Transverse colon (tissue), 4 donors: ENCODE measurements at regions not wholly inside any gene's neighbourhood (a gene's known extent, or its start where the extent isn't known, plus 50 kb on each side); places are given as distances from the start of the nearest gene placed in this dataset.

Source experiments
- DNase-seq: peaks from one replicate; pipeline ENCODE4 v3.0.0-alpha.2; 2019
- H3K27ac ChIP-seq, 4 donors: fragments of 200-600 bp; sonication (generic); 2 replicates each; pipeline ENCODE4 v1.5.1; 2016 to 2018; ENCODE audit warnings: inconsistent platforms in 4 of 4
- H3K27me3 ChIP-seq: fragments of 200-600 bp; sonication (generic); 2 replicates; pipeline ENCODE4 v1.5.1; 2017; ENCODE audit warnings: inconsistent platforms
- H3K36me3 ChIP-seq, 4 donors: fragments of 200-600 bp; sonication (generic); 2 replicates each; pipeline ENCODE4 v1.5.1; 2017 to 2019; ENCODE audit warnings: inconsistent platforms in 4 of 4
- H3K4me1 ChIP-seq, 4 donors: fragments of 200-600 bp; sonication (generic); 2 replicates each; pipeline ENCODE4 v1.5.1; 2017 to 2020; ENCODE audit warnings: inconsistent platforms in 4 of 4
- H3K4me3 ChIP-seq, 4 donors: fragments of 200-600 bp; sonication (generic); 1 replicate in 1 of 4; 2 replicates in 3 of 4; pipeline versions ENCODE4 v1.5.1 to v1.6.1; 2017 to 2019; ENCODE audit warnings: inconsistent platforms in 4 of 4
- H3K9me3 ChIP-seq, 2 donors: fragments of 200-600 bp; sonication (generic); 2 replicates each; pipeline ENCODE4 v1.5.1; 2017 to 2019; ENCODE audit warnings: inconsistent platforms in 2 of 2
- CTCF ChIP-seq, 5 experiments: fragments of 200-600 bp in 3 of 5; fragments of 450-650 bp in 2 of 5; sonication (generic) in 3 of 5; IDR thresholded peaks; 1 replicate in 2 of 5; 2 replicates in 3 of 5; pipeline ENCODE4 v1.5.1; 2016 to 2017; ENCODE audit warnings: antibody characterized with exemption in 5 of 5, inconsistent platforms in 3 of 5, mild to moderate bottlenecking in 2 of 5, moderate library complexity in 1 of 5
- EP300 ChIP-seq: sonication (generic); formaldehyde crosslinking; IDR thresholded peaks from one replicate; pipeline ENCODE4 v1.6.1; 2017; ENCODE audit warnings: antibody characterized with exemption, low read depth
- POLR2A ChIP-seq: fragments of 450-650 bp; IDR thresholded peaks from one replicate; pipeline ENCODE4 v1.6.1; 2016; ENCODE audit warnings: antibody characterized with exemption, mild to moderate bottlenecking, moderate library complexity
- POLR2AphosphoS5 ChIP-seq, 3 donors: sonication (generic); formaldehyde crosslinking; IDR thresholded peaks; one replicate each; pipeline ENCODE4 v1.6.1; 2016; ENCODE audit warnings: antibody characterized with exemption in 3 of 3
- WGBS, 2 donors: methylation state at CpG; one replicate each; pipeline ENCODE4 v1.1.5; 2018; ENCODE audit warnings: low coverage in 1 of 2; 5-methylcytosine and 5-hydroxymethylcytosine counted together
- in situ Hi-C, 4 donors: fragments of 200-750 bp; cut with MboI; loops; one replicate each; pipeline versions ENCODE4 v1.15.0 to v1.15.1; 2017; ENCODE audit warnings: low sequenced_read_pairs in 3 of 4, low pct_ligation_motif_present in 1 of 4, low pct_unique_long_range_greater_than_20kb in 1 of 4
- intact Hi-C: fragments of 100-400 bp; cut with DNase I; formaldehyde crosslinking; loops from one replicate; pipeline ENCODE4 v1.15.1; 2023; ENCODE audit warnings: low total_unique reads

GRCh38 chr5:129173771-129174170 lies 79.2 kb downstream of the ISOC1 start:
- no peak overlapping the region for H3K27ac ChIP-seq
- TF ChIP-seq POLR2AphosphoS5 (IDR thresholded peaks at IDR 0.05) (no peak), POLR2A (no peak), EP300 (no peak), CTCF (IDR thresholded peaks at IDR 0.05) (no peak)
- in situ Hi-C loops (no loop called here), intact Hi-C loops (no loop called here)
- H3K9me3 ChIP-seq = no peaks in the 10 kb centered on the region
- H3K36me3 ChIP-seq = no peaks in the 10 kb centered on the region
- no peaks in the 10 kb centered on the region for H3K27me3 ChIP-seq
- H3K4me1 ChIP-seq = no peaks in the 10 kb centered on the region
- no peak overlapping the region for H3K4me3 ChIP-seq
- no peak for DNase-seq

- TF ChIP-seq POLR2AphosphoS5 (IDR thresholded peaks at IDR 0.05) (no peak), POLR2A (no peak), CTCF (IDR thresholded peaks at IDR 0.05) (no peak), EP300 (no peak)
- Histone ChIP-seq H3K27ac (no peak overlapping the region), H3K4me1 (no peaks in the 10 kb centered on the region), H3K4me3 (no peak overlapping the region), H3K9me3 (no peaks in the 10 kb centered on the region), H3K27me3 (no peaks in the 10 kb centered on the region), H3K36me3 (no peaks in the 10 kb centered on the region)
- 67 to 71% methylated on average over 2 of the region's 2 CpGs for WGBS, 2 donors
- DNase-seq = no peak
- intact Hi-C loops (no loop called here), in situ Hi-C loops (no loop called here)
Measured at GRCh38 chr5:129174480-129174879, 79.9 kb downstream of the ISOC1 start.

GRCh38 chr5:129177451-129177850 lies 82.9 kb downstream of the ISOC1 start:
- H3K27me3 ChIP-seq = no peaks in the 10 kb centered on the region
- no peak overlapping the region for H3K4me3 ChIP-seq
- intact Hi-C loops = no loop called here
- no peak overlapping the region for H3K27ac ChIP-seq
- TF ChIP-seq POLR2AphosphoS5 (IDR thresholded peaks at IDR 0.05) (no peak), CTCF (IDR thresholded peaks at IDR 0.05) (no peak), EP300 (no peak), POLR2A (no peak)
- no peak for DNase-seq
- no peaks in the 10 kb centered on the region for H3K9me3 ChIP-seq
- in situ Hi-C loops = no loop called here
- no peaks in the 10 kb centered on the region for H3K4me1 ChIP-seq
- H3K36me3 ChIP-seq = no peaks in the 10 kb centered on the region

- no peak overlapping the region for H3K4me3 ChIP-seq
- WGBS, 2 donors = 55 to 78% methylated on average over 2 to 3 of the region's 3 CpGs
- DNase-seq = no peak
- in situ Hi-C loops (no loop called here), intact Hi-C loops (no loop called here)
- H3K36me3 ChIP-seq = no peaks in the 10 kb centered on the region
- peaks cover 0 to 3% (median 0%) of the 10 kb centered on the region in 4 donors for H3K4me1 ChIP-seq
- H3K27me3 ChIP-seq = no peaks in the 10 kb centered on the region
- H3K9me3 ChIP-seq = no peaks in the 10 kb centered on the region
- TF ChIP-seq CTCF (IDR thresholded peaks at IDR 0.05) (no peak), EP300 (no peak), POLR2AphosphoS5 (IDR thresholded peaks at IDR 0.05) (no peak), POLR2A (no peak)
- H3K27ac ChIP-seq = no peak overlapping the region
Measured at GRCh38 chr5:129199308-129199707, 104.8 kb downstream of the ISOC1 start.
